ENCODE measurements at regions not wholly inside any gene's neighbourhood (a gene's known extent, or its start where the extent isn't known, plus 50 kb on each side); places are given as distances from the start of the nearest gene placed in this dataset.

GRCh38 chr6:125682939-125683338, 66.5 kb upstream of the HEY2 start:
- Histone ChIP-seq H2BK12ac (ENCODE audit: low read depth, low read length) (no peak overlapping the region), H2BK5ac (ENCODE audit: low read depth, low read length) (no peak overlapping the region), H4K5ac (ENCODE audit: insufficient read length, low read depth, low read length) (no peak overlapping the region), H3K9me3 (ENCODE audit: insufficient read depth in 2 of 2, low read depth in 1 of 2, low read length in 1 of 2) (peaks cover 6 to 10% of the 10 kb centered on the region in 2 experiments), H3K23ac (ENCODE audit: insufficient read length) (no peak overlapping the region), H3K4me2 (ENCODE audit: insufficient read depth in 1 of 2, low read depth in 2 of 2, low read length in 2 of 2) (no peak overlapping the region), H2BK15ac (ENCODE audit: low read length) (no peak overlapping the region), H3K23me2 (ENCODE audit: low read depth, low read length) (no peaks in the 10 kb centered on the region), H3K27me3 (replicated peaks in 1 of 4; ENCODE audit: control insufficient read depth in 3 of 4, extremely low read depth in 1 of 4, insufficient read depth in 3 of 4, low read length in 3 of 4) (no peaks in the 10 kb centered on the region), H4K20me1 (replicated peaks in 1 of 2; ENCODE audit: control insufficient read depth in 1 of 2, insufficient read depth in 2 of 2, low read length in 2 of 2) (no peaks in the 10 kb centered on the region), H3K9ac (replicated peaks in 1 of 4; ENCODE audit: extremely low read depth in 1 of 4, low read depth in 3 of 4, low read length in 3 of 4) (no peak overlapping the region), H3K18ac (ENCODE audit: extremely low read depth, low read length) (no peak overlapping the region), H3K27ac (ENCODE audit: low read depth, low read length) (no peak overlapping the region), H3K56ac (replicated peaks; ENCODE audit: insufficient read length, low read depth, low read length) (no peak overlapping the region), H2AFZ (ENCODE audit: low read length) (no peak overlapping the region), H3K4ac (replicated peaks; ENCODE audit: insufficient read length, low read depth, low read length) (no peak overlapping the region), H3K4me3 (ENCODE audit: extremely low read depth in 1 of 4, insufficient read depth in 2 of 4, low read depth in 3 of 4, low read length in 4 of 4) (no peak overlapping the region), H3K14ac (ENCODE audit: insufficient read length) (no peak overlapping the region), H2BK120ac (replicated peaks; ENCODE audit: low read depth, low read length) (no peak overlapping the region), H3K79me1 (ENCODE audit: low read depth, low read length) (no peaks in the 10 kb centered on the region), H2AK5ac (ENCODE audit: low read depth, low read length) (no peak overlapping the region), H3K4me1 (replicated peaks in 1 of 4; ENCODE audit: control insufficient read depth in 3 of 4, insufficient read depth in 4 of 4, low read length in 3 of 4) (peaks cover 0 to 5% (median 2%) of the 10 kb centered on the region in 4 experiments; a peak in 3 of 7 replicates), H4K8ac (ENCODE audit: extremely low read depth, insufficient read depth, low read length) (no peak overlapping the region), H4K91ac (replicated peaks; ENCODE audit: insufficient read length, low read length) (no peak overlapping the region), H2BK20ac (ENCODE audit: low read length) (no peak overlapping the region), H3K36me3 (ENCODE audit: control insufficient read depth in 2 of 4, insufficient read depth in 4 of 4, low read length in 3 of 4) (peaks cover 0 to 13% (median 0%) of the 10 kb centered on the region in 4 experiments; a peak in 2 of 8 replicates), H3K79me2 (ENCODE audit: control insufficient read depth in 1 of 2, insufficient read depth in 2 of 2, low read length in 2 of 2) (no peaks in the 10 kb centered on the region)
- ChIA-PET CTCF (ENCODE audit: partially characterized antibody) (interaction anchor here (1.0 kb wide), 1 partner anchor 68 kb away, joined by 5 read pairs; no protein-coding TSS in a partner anchor), POLR2A (ENCODE audit: partially characterized antibody) (interaction anchor here (0.9 to 2.2 kb wide), 2 partner anchors 9 to 11 kb away, joined by 3 to 9 read pairs; no protein-coding TSS in a partner anchor)
- TF ChIP-seq TAF1 (IDR thresholded peaks at IDR 0.05; ENCODE audit: low read depth, low read length) (no peak), POLR2AphosphoS5 (IDR thresholded peaks at IDR 0.05; ENCODE audit: low read depth, low read length) (peak; percentile 49; the same call in 1 of the 2 replicates), MAFK (IDR thresholded peaks at IDR 0.05; ENCODE audit: low read depth, low read length) (no peak), ASH2L (IDR thresholded peaks at IDR 0.05; ENCODE audit: low read length) (no peak), MAX (IDR thresholded peaks at IDR 0.05) (no peak), FOSL1 (IDR thresholded peaks at IDR 0.05; ENCODE audit: insufficient read depth, low read depth, low read length) (no peak), GABPA (IDR thresholded peaks at IDR 0.05; ENCODE audit: borderline replicate concordance, insufficient read depth, low read length) (no peak)
- TF ChIP-seq, protein P1, sequence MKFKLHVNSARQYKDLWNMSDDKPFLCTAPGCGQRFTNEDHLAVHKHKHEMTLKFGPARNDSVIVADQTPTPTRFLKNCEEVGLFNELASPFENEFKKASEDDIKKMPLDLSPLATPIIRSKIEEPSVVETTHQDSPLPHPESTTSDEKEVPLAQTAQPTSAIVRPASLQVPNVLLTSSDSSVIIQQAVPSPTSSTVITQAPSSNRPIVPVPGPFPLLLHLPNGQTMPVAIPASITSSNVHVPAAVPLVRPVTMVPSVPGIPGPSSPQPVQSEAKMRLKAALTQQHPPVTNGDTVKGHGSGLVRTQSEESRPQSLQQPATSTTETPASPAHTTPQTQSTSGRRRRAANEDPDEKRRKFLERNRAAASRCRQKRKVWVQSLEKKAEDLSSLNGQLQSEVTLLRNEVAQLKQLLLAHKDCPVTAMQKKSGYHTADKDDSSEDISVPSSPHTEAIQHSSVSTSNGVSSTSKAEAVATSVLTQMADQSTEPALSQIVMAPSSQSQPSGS (IDR thresholded peaks at IDR 0.05; ENCODE audit: low read length) = no peak
- FAIRE-seq (no peak), DNase-seq (ENCODE audit: low read depth in 1 of 2, low spot score in 2 of 2) (no peak)

Measured in H1 (cell line).